ENCODE measurements at regions not wholly inside any gene's neighbourhood (a gene's known extent, or its start where the extent isn't known, plus 50 kb on each side); places are given as distances from the start of the nearest gene placed in this dataset.

- Histone ChIP-seq H3K9me3 (ENCODE audit: insufficient read depth, low read length) (peaks cover 12% of the 10 kb centered on the region), H3K36me3 (ENCODE audit: insufficient read depth, insufficient read length, low read length) (no peaks in the 10 kb centered on the region), H3K9ac (ENCODE audit: insufficient read length, low read depth) (no peak overlapping the region), H3K4me3 (ENCODE audit: insufficient read length, low read depth) (no peak overlapping the region), H3K27me3 (ENCODE audit: insufficient read depth, insufficient read length) (no peaks in the 10 kb centered on the region), H3K4me1 (ENCODE audit: insufficient read depth, insufficient read length) (no peaks in the 10 kb centered on the region)
- TF ChIP-seq YY1 (IDR thresholded peaks at IDR 0.05; ENCODE audit: insufficient read depth, insufficient read length): no peak
- TF ChIP-seq ZNF274 (IDR thresholded peaks at IDR 0.05; ENCODE audit: low read depth, low read length): no peak
- DNase-seq (ENCODE audit: low read depth, low spot score): no peak
These were observed 59.0 kb upstream of the ZNF726 start for GRCh38 chr19:23855676-23856075.

GRCh38 chr19:23851966-23852365, 62.7 kb upstream of the ZNF726 start:
- no peak for TF ChIP-seq YY1 (IDR thresholded peaks at IDR 0.05; ENCODE audit: insufficient read depth, insufficient read length)
- no peak for TF ChIP-seq SUZ12 (IDR thresholded peaks at IDR 0.05; ENCODE audit: extremely low read depth, insufficient read depth, insufficient read length)
- no peak for TF ChIP-seq ZNF274 (IDR thresholded peaks at IDR 0.05; ENCODE audit: low read depth, low read length)

GRCh38 chr19:23832717-23833327, 74.1 kb upstream of the ZNF681 start:
- no peak overlapping the region for H3K4me3 ChIP-seq (ENCODE audit: insufficient read length, low read depth)
- no peaks in the 10 kb centered on the region for H3K36me3 ChIP-seq (ENCODE audit: insufficient read depth, insufficient read length, low read length)
- TF ChIP-seq YY1 (IDR thresholded peaks at IDR 0.05; ENCODE audit: insufficient read depth, insufficient read length) (no peak), ZNF274 (IDR thresholded peaks at IDR 0.05; ENCODE audit: low read depth, low read length) (peak; percentile 85)
- H3K4me1 ChIP-seq (ENCODE audit: insufficient read depth, insufficient read length): no peaks in the 10 kb centered on the region
- H3K9ac ChIP-seq (ENCODE audit: insufficient read length, low read depth): no peak overlapping the region
- DNase-seq (ENCODE audit: low read depth, low spot score): no peak
- peaks cover 92% of the 10 kb centered on the region for H3K9me3 ChIP-seq (ENCODE audit: insufficient read depth, low read length)
- H3K27me3 ChIP-seq (ENCODE audit: insufficient read depth, insufficient read length): no peaks in the 10 kb centered on the region

More at GRCh38 chr19:23851966-23852365, 62.7 kb upstream of the ZNF726 start:
- Histone ChIP-seq H3K36me3 (ENCODE audit: insufficient read depth, insufficient read length, low read length) (no peaks in the 10 kb centered on the region), H3K4me1 (ENCODE audit: insufficient read depth, insufficient read length) (no peaks in the 10 kb centered on the region), H3K9ac (ENCODE audit: insufficient read length, low read depth) (no peak overlapping the region), H3K27me3 (ENCODE audit: insufficient read depth, insufficient read length) (no peaks in the 10 kb centered on the region), H3K9me3 (ENCODE audit: insufficient read depth, low read length) (peaks cover 19% of the 10 kb centered on the region), H3K4me3 (ENCODE audit: insufficient read length, low read depth) (no peak overlapping the region)
- DNase-seq (ENCODE audit: low read depth, low spot score): no peak

- TF ChIP-seq ZNF274 (IDR thresholded peaks at IDR 0.05; ENCODE audit: low read depth, low read length): no peak
- no peak for TF ChIP-seq SUZ12 (IDR thresholded peaks at IDR 0.05; ENCODE audit: extremely low read depth, insufficient read depth, insufficient read length)
- no peak for TF ChIP-seq YY1 (IDR thresholded peaks at IDR 0.05; ENCODE audit: insufficient read depth, insufficient read length)
- Histone ChIP-seq H3K9ac (ENCODE audit: insufficient read length, low read depth) (no peak overlapping the region), H3K9me3 (ENCODE audit: insufficient read depth, low read length) (peaks cover 74% of the 10 kb centered on the region), H3K27me3 (ENCODE audit: insufficient read depth, insufficient read length) (no peaks in the 10 kb centered on the region), H3K4me3 (ENCODE audit: insufficient read length, low read depth) (no peak overlapping the region), H3K4me1 (ENCODE audit: insufficient read depth, insufficient read length) (no peaks in the 10 kb centered on the region), H3K36me3 (ENCODE audit: insufficient read depth, insufficient read length, low read length) (no peaks in the 10 kb centered on the region)
- DNase-seq (ENCODE audit: low read depth, low spot score): peak; percentile 33
These were observed 65.3 kb upstream of the ZNF681 start for GRCh38 chr19:23823952-23824389.

- Histone ChIP-seq H3K4me3 (ENCODE audit: insufficient read length, low read depth) (no peak overlapping the region), H3K4me1 (ENCODE audit: insufficient read depth, insufficient read length) (no peaks in the 10 kb centered on the region), H3K36me3 (ENCODE audit: insufficient read depth, insufficient read length, low read length) (no peaks in the 10 kb centered on the region), H3K9ac (ENCODE audit: insufficient read length, low read depth) (no peak overlapping the region), H3K9me3 (ENCODE audit: insufficient read depth, low read length) (peaks cover 75% of the 10 kb centered on the region), H3K27me3 (ENCODE audit: insufficient read depth, insufficient read length) (no peaks in the 10 kb centered on the region)
- no peak for TF ChIP-seq YY1 (IDR thresholded peaks at IDR 0.05; ENCODE audit: insufficient read depth, insufficient read length)
- no peak for DNase-seq (ENCODE audit: low read depth, low spot score)
These were observed 64.0 kb upstream of the ZNF681 start for GRCh38 chr19:23822735-23823134.

- TF ChIP-seq ZNF274 (IDR thresholded peaks at IDR 0.05; ENCODE audit: low read depth, low read length) (no peak), SUZ12 (IDR thresholded peaks at IDR 0.05; ENCODE audit: extremely low read depth, insufficient read depth, insufficient read length) (no peak), YY1 (IDR thresholded peaks at IDR 0.05; ENCODE audit: insufficient read depth, insufficient read length) (no peak)
- Histone ChIP-seq H3K27me3 (ENCODE audit: insufficient read depth, insufficient read length) (no peaks in the 10 kb centered on the region), H3K9me3 (ENCODE audit: insufficient read depth, low read length) (peaks cover 47% of the 10 kb centered on the region), H3K4me3 (ENCODE audit: insufficient read length, low read depth) (no peak overlapping the region), H3K4me1 (ENCODE audit: insufficient read depth, insufficient read length) (no peaks in the 10 kb centered on the region), H3K36me3 (ENCODE audit: insufficient read depth, insufficient read length, low read length) (no peaks in the 10 kb centered on the region), H3K9ac (ENCODE audit: insufficient read length, low read depth) (no peak overlapping the region)
- peak; percentile 47 for DNase-seq (ENCODE audit: low read depth, low spot score)
These were observed 58.8 kb upstream of the ZNF681 start for GRCh38 chr19:23817519-23817918.

GRCh38 chr19:23810496-23810895, 51.8 kb upstream of the ZNF681 start:
- Histone ChIP-seq H3K36me3 (ENCODE audit: insufficient read depth, insufficient read length, low read length) (no peaks in the 10 kb centered on the region), H3K4me3 (ENCODE audit: insufficient read length, low read depth) (no peak overlapping the region), H3K9ac (ENCODE audit: insufficient read length, low read depth) (no peak overlapping the region), H3K4me1 (ENCODE audit: insufficient read depth, insufficient read length) (no peaks in the 10 kb centered on the region), H3K9me3 (ENCODE audit: insufficient read depth, low read length) (no peaks in the 10 kb centered on the region; the same call in 1 of the 2 replicates), H3K27me3 (ENCODE audit: insufficient read depth, insufficient read length) (no peaks in the 10 kb centered on the region)
- DNase-seq (ENCODE audit: low read depth, low spot score): no peak
- TF ChIP-seq SUZ12 (IDR thresholded peaks at IDR 0.05; ENCODE audit: extremely low read depth, insufficient read depth, insufficient read length) (no peak), ZNF274 (IDR thresholded peaks at IDR 0.05; ENCODE audit: low read depth, low read length) (no peak), YY1 (IDR thresholded peaks at IDR 0.05; ENCODE audit: insufficient read depth, insufficient read length) (no peak)

All from NT2/D1 (cell line).